ENCODE measurements at regions not wholly inside any gene's neighbourhood (a gene's known extent, or its start where the extent isn't known, plus 50 kb on each side); places are given as distances from the start of the nearest gene placed in this dataset.

DNA sequence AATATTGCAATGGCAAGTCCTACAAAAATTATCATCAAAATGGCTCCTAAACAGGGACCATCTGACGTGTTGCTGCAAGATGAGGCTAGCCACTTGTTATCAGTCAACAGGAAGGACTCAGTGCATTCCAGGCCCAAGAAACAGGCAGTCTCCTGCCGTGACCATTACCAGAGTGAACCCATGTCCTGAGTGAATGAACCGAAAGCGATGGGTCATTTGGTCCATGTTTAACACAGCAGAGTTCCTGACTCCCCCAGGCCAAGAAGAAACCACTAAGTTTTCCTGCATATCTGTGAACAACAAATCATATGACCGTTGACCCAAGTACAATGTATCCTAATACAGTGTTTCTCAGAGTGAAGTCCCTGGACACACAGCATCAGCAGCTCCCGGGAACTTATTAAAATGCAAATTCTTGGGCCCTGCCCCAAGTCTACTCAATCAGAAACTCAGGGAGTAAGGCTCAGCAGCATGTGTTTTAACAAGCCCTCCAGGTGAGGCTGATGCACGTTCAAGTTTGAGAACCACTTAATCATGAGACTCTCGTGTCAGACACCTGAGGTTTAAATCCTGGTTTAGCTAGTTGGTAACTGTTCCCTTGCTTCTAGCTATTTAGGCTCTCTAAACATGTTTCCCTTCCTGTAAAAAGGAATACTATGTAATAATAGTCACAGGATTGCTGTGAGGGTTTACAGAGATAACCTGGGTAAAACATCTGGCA is 429.4 kb upstream of the MAF start (continued):
- TF ChIP-seq, protein P1, sequence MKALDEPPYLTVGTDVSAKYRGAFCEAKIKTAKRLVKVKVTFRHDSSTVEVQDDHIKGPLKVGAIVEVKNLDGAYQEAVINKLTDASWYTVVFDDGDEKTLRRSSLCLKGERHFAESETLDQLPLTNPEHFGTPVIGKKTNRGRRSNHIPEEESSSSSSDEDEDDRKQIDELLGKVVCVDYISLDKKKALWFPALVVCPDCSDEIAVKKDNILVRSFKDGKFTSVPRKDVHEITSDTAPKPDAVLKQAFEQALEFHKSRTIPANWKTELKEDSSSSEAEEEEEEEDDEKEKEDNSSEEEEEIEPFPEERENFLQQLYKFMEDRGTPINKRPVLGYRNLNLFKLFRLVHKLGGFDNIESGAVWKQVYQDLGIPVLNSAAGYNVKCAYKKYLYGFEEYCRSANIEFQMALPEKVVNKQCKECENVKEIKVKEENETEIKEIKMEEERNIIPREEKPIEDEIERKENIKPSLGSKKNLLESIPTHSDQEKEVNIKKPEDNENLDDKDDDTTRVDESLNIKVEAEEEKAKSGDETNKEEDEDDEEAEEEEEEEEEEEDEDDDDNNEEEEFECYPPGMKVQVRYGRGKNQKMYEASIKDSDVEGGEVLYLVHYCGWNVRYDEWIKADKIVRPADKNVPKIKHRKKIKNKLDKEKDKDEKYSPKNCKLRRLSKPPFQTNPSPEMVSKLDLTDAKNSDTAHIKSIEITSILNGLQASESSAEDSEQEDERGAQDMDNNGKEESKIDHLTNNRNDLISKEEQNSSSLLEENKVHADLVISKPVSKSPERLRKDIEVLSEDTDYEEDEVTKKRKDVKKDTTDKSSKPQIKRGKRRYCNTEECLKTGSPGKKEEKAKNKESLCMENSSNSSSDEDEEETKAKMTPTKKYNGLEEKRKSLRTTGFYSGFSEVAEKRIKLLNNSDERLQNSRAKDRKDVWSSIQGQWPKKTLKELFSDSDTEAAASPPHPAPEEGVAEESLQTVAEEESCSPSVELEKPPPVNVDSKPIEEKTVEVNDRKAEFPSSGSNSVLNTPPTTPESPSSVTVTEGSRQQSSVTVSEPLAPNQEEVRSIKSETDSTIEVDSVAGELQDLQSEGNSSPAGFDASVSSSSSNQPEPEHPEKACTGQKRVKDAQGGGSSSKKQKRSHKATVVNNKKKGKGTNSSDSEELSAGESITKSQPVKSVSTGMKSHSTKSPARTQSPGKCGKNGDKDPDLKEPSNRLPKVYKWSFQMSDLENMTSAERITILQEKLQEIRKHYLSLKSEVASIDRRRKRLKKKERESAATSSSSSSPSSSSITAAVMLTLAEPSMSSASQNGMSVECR (CRISPR knock-in tag; IDR thresholded peaks at IDR 0.05; ENCODE audit: borderline replicate concordance) = no peak
- TF ChIP-seq, protein P2, sequence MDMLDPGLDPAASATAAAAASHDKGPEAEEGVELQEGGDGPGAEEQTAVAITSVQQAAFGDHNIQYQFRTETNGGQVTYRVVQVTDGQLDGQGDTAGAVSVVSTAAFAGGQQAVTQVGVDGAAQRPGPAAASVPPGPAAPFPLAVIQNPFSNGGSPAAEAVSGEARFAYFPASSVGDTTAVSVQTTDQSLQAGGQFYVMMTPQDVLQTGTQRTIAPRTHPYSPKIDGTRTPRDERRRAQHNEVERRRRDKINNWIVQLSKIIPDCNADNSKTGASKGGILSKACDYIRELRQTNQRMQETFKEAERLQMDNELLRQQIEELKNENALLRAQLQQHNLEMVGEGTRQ (CRISPR knock-in tag; IDR thresholded peaks at IDR 0.05) = no peak
- TF ChIP-seq ATF1 (CRISPR knock-in tag; IDR thresholded peaks at IDR 0.05) = no peak
- TF ChIP-seq SMAD4 (CRISPR knock-in tag; IDR thresholded peaks at IDR 0.05) = no peak
- TF ChIP-seq E2F4 (CRISPR knock-in tag; IDR thresholded peaks at IDR 0.05; ENCODE audit: borderline replicate concordance, low read depth) = no peak
- no peak for TF ChIP-seq ZNF138 (CRISPR knock-in tag; conservative IDR thresholded peaks at IDR 0.05)
- no peak for TF ChIP-seq NR3C1 (CRISPR knock-in tag; conservative IDR thresholded peaks at IDR 0.05; ENCODE audit: low read depth)
- no peak for TF ChIP-seq HMGA2 (CRISPR knock-in tag; IDR thresholded peaks at IDR 0.05)
- TF ChIP-seq, protein P3, sequence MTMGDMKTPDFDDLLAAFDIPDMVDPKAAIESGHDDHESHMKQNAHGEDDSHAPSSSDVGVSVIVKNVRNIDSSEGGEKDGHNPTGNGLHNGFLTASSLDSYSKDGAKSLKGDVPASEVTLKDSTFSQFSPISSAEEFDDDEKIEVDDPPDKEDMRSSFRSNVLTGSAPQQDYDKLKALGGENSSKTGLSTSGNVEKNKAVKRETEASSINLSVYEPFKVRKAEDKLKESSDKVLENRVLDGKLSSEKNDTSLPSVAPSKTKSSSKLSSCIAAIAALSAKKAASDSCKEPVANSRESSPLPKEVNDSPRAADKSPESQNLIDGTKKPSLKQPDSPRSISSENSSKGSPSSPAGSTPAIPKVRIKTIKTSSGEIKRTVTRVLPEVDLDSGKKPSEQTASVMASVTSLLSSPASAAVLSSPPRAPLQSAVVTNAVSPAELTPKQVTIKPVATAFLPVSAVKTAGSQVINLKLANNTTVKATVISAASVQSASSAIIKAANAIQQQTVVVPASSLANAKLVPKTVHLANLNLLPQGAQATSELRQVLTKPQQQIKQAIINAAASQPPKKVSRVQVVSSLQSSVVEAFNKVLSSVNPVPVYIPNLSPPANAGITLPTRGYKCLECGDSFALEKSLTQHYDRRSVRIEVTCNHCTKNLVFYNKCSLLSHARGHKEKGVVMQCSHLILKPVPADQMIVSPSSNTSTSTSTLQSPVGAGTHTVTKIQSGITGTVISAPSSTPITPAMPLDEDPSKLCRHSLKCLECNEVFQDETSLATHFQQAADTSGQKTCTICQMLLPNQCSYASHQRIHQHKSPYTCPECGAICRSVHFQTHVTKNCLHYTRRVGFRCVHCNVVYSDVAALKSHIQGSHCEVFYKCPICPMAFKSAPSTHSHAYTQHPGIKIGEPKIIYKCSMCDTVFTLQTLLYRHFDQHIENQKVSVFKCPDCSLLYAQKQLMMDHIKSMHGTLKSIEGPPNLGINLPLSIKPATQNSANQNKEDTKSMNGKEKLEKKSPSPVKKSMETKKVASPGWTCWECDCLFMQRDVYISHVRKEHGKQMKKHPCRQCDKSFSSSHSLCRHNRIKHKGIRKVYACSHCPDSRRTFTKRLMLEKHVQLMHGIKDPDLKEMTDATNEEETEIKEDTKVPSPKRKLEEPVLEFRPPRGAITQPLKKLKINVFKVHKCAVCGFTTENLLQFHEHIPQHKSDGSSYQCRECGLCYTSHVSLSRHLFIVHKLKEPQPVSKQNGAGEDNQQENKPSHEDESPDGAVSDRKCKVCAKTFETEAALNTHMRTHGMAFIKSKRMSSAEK (CRISPR knock-in tag; IDR thresholded peaks at IDR 0.05; ENCODE audit: borderline replicate concordance) = no peak
- no peak for TF ChIP-seq ERG (CRISPR knock-in tag; IDR thresholded peaks at IDR 0.05)

GRCh38 chr16:80029381-80029630 is 428.8 kb upstream of the MAF start:
- no peak overlapping the region for H3K4me3 Mint-ChIP-seq
- peaks cover 18% of the 10 kb centered on the region for H3K4me1 Mint-ChIP-seq
- DNase-seq (ENCODE audit: low spot score) (no peak), ATAC-seq (no peak)
- ChIA-PET CTCF (no interaction called here), POLR2A (no interaction called here)
- H3K36me3 Mint-ChIP-seq = peaks cover 2% of the 10 kb centered on the region; the same call in 1 of the 2 replicates
- H3K27ac Mint-ChIP-seq = no peak overlapping the region
- H3K9me3 Mint-ChIP-seq = peaks cover 12% of the 10 kb centered on the region
- no peak for TF ChIP-seq FOXP4 (CRISPR knock-in tag; IDR thresholded peaks at IDR 0.05)
- TF ChIP-seq ELF4 (CRISPR knock-in tag; IDR thresholded peaks at IDR 0.05; ENCODE audit: low read depth) = no peak
- TF ChIP-seq TEAD4 (CRISPR knock-in tag; IDR thresholded peaks at IDR 0.05) = no peak
- TF ChIP-seq SP1 (CRISPR knock-in tag; conservative IDR thresholded peaks at IDR 0.05) = no peak
- no peak for TF ChIP-seq ZNF423 (CRISPR knock-in tag; IDR thresholded peaks at IDR 0.05)
- no peak for TF ChIP-seq ATF1 (CRISPR knock-in tag; IDR thresholded peaks at IDR 0.05)
- TF ChIP-seq HMGXB4 (CRISPR knock-in tag; IDR thresholded peaks at IDR 0.05) = no peak
- H3K27me3 Mint-ChIP-seq (ENCODE audit: low read depth) = no peaks in the 10 kb centered on the region; the same call in 1 of the 2 replicates

Measured in WTC11 (cell line).